Type B pancreatic cell (in vitro differentiated cells): ENCODE measurements at regions not wholly inside any gene's neighbourhood (a gene's known extent, or its start where the extent isn't known, plus 50 kb on each side); places are given as distances from the start of the nearest gene placed in this dataset.
"Not testable (repeated sequence)": the region's sequence is repeated elsewhere in the genome, so short reads cannot be mapped to it uniquely, and the experiment has no call there.

Experiments
- DNase-seq: peaks from one replicate; pipeline ENCODE4 v3.0.0; 2021; ENCODE audit warnings: mixed read lengths; ENCODE audit not compliant: unreplicated experiment; ENCODE audit errors: extremely low spot score
- H3K27ac Mint-ChIP-seq: 2 replicates; pipeline ENCODE4 v1.8.0; 2021; ENCODE audit warnings: mild to moderate bottlenecking, mixed read lengths
- H3K27me3 Mint-ChIP-seq: 2 replicates; pipeline ENCODE4 v1.8.0; 2021; ENCODE audit warnings: mixed read lengths
- H3K36me3 Mint-ChIP-seq: 2 replicates; pipeline ENCODE4 v1.8.0; 2021; ENCODE audit warnings: mixed read lengths
- H3K4me1 Mint-ChIP-seq: one replicate; pipeline ENCODE4 v1.8.0; 2021; ENCODE audit warnings: mixed read lengths; ENCODE audit not compliant: unreplicated experiment
- H3K4me3 Mint-ChIP-seq: 2 replicates; pipeline ENCODE4 v1.8.0; 2021; ENCODE audit warnings: mild to moderate bottlenecking, mixed read lengths
- H3K9me3 Mint-ChIP-seq: 2 replicates; pipeline ENCODE4 v1.8.0; 2021; ENCODE audit warnings: mixed read lengths
- TF ChIP-seq, protein P1 (sequence below): fragments of 200-600 bp; sonication (generic); conservative IDR thresholded peaks from 2 replicates; pipeline ENCODE4 v1.5.0; 2021; ENCODE audit warnings: antibody characterized with exemption, mild to moderate bottlenecking

DNA sequence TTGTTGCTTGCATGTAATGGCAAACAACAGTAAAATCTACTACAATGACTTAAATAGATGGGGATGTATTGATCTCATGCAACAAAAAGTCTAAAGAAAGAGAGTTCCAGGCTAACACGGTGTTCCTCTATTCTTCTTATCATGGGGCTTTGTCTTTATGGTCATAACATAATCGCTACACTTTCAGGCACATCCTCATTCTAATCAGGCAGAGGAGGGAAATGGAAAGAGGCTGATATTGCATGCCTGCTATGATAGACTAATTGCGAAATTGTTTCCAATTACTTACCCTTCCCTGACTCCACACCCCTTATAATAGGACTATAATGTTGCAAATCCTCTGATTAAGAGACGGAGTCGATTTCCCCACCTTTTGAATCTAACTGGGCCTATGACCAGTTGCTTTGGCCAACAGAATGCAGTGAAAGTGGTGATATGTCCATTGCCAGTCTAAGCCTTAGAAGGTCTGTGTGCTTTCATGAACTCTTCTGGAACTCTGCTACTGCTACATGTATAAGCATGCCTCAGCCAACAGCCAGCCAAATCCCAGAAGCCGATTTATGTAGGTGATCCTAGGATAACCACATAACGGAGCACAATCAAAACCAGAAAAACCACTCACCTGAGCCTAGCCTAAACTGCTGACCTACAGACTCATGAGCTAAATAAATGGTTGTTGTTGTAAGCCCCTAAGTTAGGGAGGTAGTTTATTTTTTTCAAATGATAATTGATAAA lies 180.3 kb upstream of the TACR1 start:
- no peak for DNase-seq
- Mint-ChIP-seq H3K9me3 (no peaks in the 10 kb centered on the region), H3K4me1 (no peaks in the 10 kb centered on the region), H3K27me3 (no peaks in the 10 kb centered on the region), H3K4me3 (no peak overlapping the region), H3K36me3 (no peaks in the 10 kb centered on the region), H3K27ac (no peak overlapping the region)
- TF ChIP-seq, protein P1, sequence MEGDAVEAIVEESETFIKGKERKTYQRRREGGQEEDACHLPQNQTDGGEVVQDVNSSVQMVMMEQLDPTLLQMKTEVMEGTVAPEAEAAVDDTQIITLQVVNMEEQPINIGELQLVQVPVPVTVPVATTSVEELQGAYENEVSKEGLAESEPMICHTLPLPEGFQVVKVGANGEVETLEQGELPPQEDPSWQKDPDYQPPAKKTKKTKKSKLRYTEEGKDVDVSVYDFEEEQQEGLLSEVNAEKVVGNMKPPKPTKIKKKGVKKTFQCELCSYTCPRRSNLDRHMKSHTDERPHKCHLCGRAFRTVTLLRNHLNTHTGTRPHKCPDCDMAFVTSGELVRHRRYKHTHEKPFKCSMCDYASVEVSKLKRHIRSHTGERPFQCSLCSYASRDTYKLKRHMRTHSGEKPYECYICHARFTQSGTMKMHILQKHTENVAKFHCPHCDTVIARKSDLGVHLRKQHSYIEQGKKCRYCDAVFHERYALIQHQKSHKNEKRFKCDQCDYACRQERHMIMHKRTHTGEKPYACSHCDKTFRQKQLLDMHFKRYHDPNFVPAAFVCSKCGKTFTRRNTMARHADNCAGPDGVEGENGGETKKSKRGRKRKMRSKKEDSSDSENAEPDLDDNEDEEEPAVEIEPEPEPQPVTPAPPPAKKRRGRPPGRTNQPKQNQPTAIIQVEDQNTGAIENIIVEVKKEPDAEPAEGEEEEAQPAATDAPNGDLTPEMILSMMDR: no peak

DNA sequence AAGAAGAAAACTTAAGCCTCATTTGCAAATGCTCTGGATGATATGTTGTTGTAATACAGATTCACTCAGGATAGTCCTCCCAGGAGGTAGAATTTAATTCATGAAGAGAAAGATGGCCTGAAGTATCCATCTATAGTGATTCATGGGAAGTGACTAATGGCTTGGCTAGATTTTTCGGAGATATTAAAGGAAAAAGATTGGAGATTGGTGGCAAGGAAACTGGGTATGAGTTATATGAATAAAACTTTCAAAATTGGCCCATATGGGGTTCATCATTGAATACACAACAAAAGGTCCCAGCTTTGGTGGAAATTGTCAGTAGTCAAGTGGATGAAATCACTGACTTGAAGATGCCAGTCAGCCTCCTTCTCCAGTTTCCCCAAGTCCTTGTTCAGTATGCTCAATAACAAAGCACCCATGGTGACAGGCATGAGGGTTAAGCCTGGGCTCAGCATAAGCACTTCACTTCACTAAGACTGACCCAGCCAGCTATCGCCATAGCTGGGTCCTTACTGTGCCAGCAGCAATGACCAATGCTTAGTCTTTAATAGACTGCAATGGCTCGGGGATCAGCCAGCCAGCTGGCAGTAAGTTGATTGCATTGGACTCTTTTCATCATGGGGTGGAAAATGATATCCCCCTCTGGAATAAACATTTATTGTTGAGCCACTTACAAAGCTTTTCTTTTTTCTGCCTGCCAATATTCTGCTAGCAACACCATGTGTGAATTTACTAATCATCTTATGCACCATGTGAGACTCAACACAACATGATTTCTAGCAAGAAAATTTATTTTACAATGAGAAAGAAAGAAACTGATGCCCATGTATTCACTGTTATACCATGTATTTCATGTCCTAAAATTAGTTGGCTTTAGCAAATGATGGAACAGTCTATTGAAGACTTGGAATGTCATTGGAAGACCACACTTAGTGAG lies 176.6 kb upstream of the TACR1 start:
- H3K9me3 Mint-ChIP-seq: peaks cover 5% of the 10 kb centered on the region
- TF ChIP-seq, protein P1: no peak

DNA sequence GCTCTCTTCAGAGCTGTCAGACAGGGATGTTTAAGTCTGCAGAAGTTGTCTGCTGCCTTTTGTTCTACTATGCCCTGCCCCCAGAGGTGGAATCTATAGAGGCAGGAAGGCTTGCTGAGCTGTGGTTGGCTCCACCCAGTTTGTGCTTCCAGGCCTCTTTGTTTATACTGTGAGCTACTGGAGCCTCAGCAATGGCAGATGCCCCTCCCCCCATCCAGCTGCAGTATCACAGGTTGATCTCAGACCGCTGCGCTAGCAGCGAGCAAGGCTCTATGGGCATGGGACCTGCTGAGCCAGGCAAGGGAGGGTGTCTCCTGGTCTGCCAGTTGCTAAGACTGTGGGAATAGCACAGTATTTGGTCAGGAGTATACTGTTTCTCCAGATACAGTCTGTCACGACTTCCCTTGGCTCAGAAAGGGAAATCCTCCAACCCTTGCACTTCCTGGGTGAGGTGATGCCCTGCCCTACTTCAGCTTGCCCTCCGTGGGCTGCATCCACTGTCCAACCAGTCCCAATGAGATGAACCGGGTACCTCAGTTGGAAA lies 175.2 kb upstream of the TACR1 start:
- H3K27ac Mint-ChIP-seq, H3K4me1 Mint-ChIP-seq, H3K9me3 Mint-ChIP-seq, H3K36me3 Mint-ChIP-seq, H3K4me3 Mint-ChIP-seq, H3K27me3 Mint-ChIP-seq, DNase-seq: not testable (repeated sequence)
- TF ChIP-seq, protein P1: peak; percentile 24

More for the DNA sequence above, 176.6 kb upstream of the TACR1 start:
- no peak for DNase-seq
- H3K4me3 Mint-ChIP-seq: no peak overlapping the region
- no peaks in the 10 kb centered on the region for H3K36me3 Mint-ChIP-seq
- no peaks in the 10 kb centered on the region for H3K27me3 Mint-ChIP-seq
- no peak overlapping the region for H3K27ac Mint-ChIP-seq
- H3K4me1 Mint-ChIP-seq: no peaks in the 10 kb centered on the region

DNA sequence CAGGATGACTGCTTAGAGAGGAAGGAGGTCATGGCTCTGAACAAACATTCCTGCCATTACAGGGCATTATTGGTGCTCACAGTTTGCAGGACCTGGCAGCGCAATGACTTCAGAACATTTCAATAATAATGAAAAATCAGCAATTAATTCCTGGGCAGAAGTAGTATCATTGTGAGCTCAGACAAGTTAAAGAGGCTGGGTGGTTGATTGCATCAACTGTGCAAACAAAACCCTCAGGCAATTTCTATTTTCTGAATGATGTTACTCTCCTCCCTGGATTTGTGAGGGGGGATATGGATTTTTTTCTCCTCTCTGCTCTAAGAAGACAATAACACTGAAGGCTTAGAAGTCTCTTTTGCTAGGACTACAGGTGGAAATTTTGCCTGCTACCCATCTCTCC lies 168.1 kb upstream of the TACR1 start:
- no peaks in the 10 kb centered on the region for H3K4me1 Mint-ChIP-seq

DNA sequence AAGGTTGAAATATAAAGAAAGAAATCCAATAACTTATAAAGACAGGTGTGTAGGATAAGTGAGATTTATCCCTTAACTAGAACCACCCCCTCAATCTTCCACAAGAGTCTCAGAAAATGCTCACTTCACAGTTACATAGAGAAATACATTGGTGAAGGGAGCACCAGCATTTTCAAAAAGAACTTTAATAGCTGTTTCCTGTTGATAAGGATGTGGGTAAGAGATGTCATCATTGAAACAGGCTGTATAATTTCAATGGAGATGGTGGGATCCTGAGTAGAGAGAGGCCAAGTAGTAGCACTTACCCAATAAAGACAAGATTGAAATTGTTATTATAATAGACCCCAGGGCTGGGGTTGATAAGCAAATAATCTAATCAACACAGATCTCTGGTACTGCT lies 162.2 kb upstream of the TACR1 start:
- no peaks in the 10 kb centered on the region for H3K9me3 Mint-ChIP-seq

More for the DNA sequence above, 168.1 kb upstream of the TACR1 start:
- Mint-ChIP-seq H3K9me3 (no peaks in the 10 kb centered on the region), H3K4me3 (no peak overlapping the region), H3K36me3 (no peaks in the 10 kb centered on the region), H3K27me3 (no peaks in the 10 kb centered on the region), H3K27ac (no peak overlapping the region)
- no peak for DNase-seq
- TF ChIP-seq, protein P1: no peak

More for the DNA sequence above, 162.2 kb upstream of the TACR1 start:
- Mint-ChIP-seq H3K27me3 (no peaks in the 10 kb centered on the region), H3K27ac (no peak overlapping the region), H3K36me3 (no peaks in the 10 kb centered on the region), H3K4me3 (no peak overlapping the region), H3K4me1 (no peaks in the 10 kb centered on the region)
- DNase-seq: no peak
- TF ChIP-seq, protein P1: no peak
